PC-3 (cell line): ENCODE measurements at regions not wholly inside any gene's neighbourhood (a gene's known extent, or its start where the extent isn't known, plus 50 kb on each side); places are given as distances from the start of the nearest gene placed in this dataset.

ENCODE experiments used
- ATAC-seq: fragments of 200-7000 bp; cut with Tn5 transposase; 2 replicates; pipeline ENCODE4 v1.9.1; 2020; ENCODE audit warnings: mild to moderate bottlenecking, moderate library complexity
- BruUV-seq: library from RNA; stranded (reverse); fragments of 400-500 nt; replicated peaks from 2 replicates; lab custom pipeline; 2021; lab: Mats Ljungman, UMichigan
- CTCF ChIA-PET: fragments of 300-600 bp; sonication (Branson Sonifier 250); formaldehyde crosslinking; loops from one replicate; lab custom pipeline; 2022; ENCODE audit warnings: antibody characterized with exemption; lab: Charles Lee
- POLR2A ChIA-PET: fragments of 300-600 bp; sonication (Branson Sonifier 250); formaldehyde crosslinking; loops from one replicate; lab custom pipeline; 2022; ENCODE audit warnings: antibody characterized with exemption; ENCODE audit not compliant: unreplicated experiment; lab: Charles Lee
- DNase-seq: peaks from one replicate; pipeline ENCODE4 v3.0.0-alpha.2; 2015
- H2AFZ ChIP-seq: fragments of 300-600 bp; sonication (generic); 2 replicates; pipeline ENCODE4 v1.6.0; 2016; ENCODE audit warnings: antibody characterized with exemption, low read length
- H3F3A ChIP-seq: fragments of 300-600 bp; sonication (generic); one replicate; pipeline ENCODE4 v1.6.0; 2017; ENCODE audit warnings: antibody characterized with exemption, low read length, control low read depth, mild to moderate bottlenecking; ENCODE audit not compliant: unreplicated experiment
- H3K27ac ChIP-seq: fragments of 300-600 bp; sonication (generic); 2 replicates; pipeline ENCODE4 v1.5.1; 2016; ENCODE audit warnings: mild to moderate bottlenecking, low read length
- H3K27me3 ChIP-seq: fragments of 300-600 bp; sonication (generic); 2 replicates; pipeline ENCODE4 v1.6.1; 2016; ENCODE audit warnings: low read length, mixed read lengths
- H3K36me3 ChIP-seq: fragments of 300-600 bp; sonication (generic); 2 replicates; pipeline ENCODE4 v1.6.1; 2016; ENCODE audit warnings: low read depth, mixed run types, low read length, mixed read lengths
- H3K4me1 ChIP-seq: fragments of 300-600 bp; sonication (generic); 2 replicates; pipeline ENCODE4 v1.5.1; 2016; ENCODE audit warnings: low read length; ENCODE audit not compliant: insufficient read depth
- H3K4me2 ChIP-seq: fragments of 300-600 bp; sonication (generic); 2 replicates; pipeline ENCODE4 v1.6.0; 2016; ENCODE audit warnings: low read length
- H3K4me3 ChIP-seq: fragments of 300-600 bp; sonication (generic); 2 replicates; pipeline ENCODE4 v1.5.1; 2016; ENCODE audit warnings: mild to moderate bottlenecking, low read length, mixed read lengths
- H3K79me2 ChIP-seq: fragments of 300-600 bp; sonication (generic); 2 replicates; pipeline ENCODE4 v1.6.1; 2017; ENCODE audit warnings: low read length, mixed read lengths
- H3K9ac ChIP-seq: fragments of 300-600 bp; sonication (generic); 2 replicates; pipeline ENCODE4 v1.6.0; 2016; ENCODE audit warnings: mild to moderate bottlenecking, low read length
- H3K9me2 ChIP-seq: fragments of 300-600 bp; sonication (generic); replicated peaks from 2 replicates; pipeline ENCODE4 v1.6.1; 2016; ENCODE audit warnings: mixed run types, low read length, mixed read lengths
- H3K9me3 ChIP-seq: fragments of 300-600 bp; sonication (generic); 2 replicates; pipeline ENCODE4 v1.6.1; 2016; ENCODE audit warnings: low read length, mixed read lengths
- H4K20me1 ChIP-seq: fragments of 300-600 bp; sonication (generic); 2 replicates; pipeline ENCODE4 v1.6.1; 2016; ENCODE audit warnings: low read length, mixed read lengths
- EZH2 ChIP-seq: fragments of 300-600 bp; sonication (generic); IDR thresholded peaks from one replicate; pipeline ENCODE4 v1.6.1; 2017; ENCODE audit warnings: antibody characterized with exemption, mild to moderate bottlenecking, low read length; ENCODE audit not compliant: unreplicated experiment
- EZH2phosphoT487 ChIP-seq: fragments of 300-600 bp; sonication (generic); IDR thresholded peaks from 2 replicates; pipeline ENCODE4 v1.6.1; 2018; ENCODE audit warnings: mild to moderate bottlenecking, antibody characterized with exemption, low read length, borderline replicate concordance
- intact Hi-C: fragments of 100-400 bp; cut with micrococcal nuclease; formaldehyde crosslinking; loops from 2 replicates; pipeline ENCODE4 v1.9.0; 2023
- TF ChIP-seq, protein P1 (sequence below): fragments of 300-600 bp; sonication (generic); conservative IDR thresholded peaks from 2 replicates; pipeline ENCODE4 v1.5.1; 2017; ENCODE audit warnings: antibody characterized with exemption, low read depth, mild to moderate bottlenecking, low read length

DNA sequence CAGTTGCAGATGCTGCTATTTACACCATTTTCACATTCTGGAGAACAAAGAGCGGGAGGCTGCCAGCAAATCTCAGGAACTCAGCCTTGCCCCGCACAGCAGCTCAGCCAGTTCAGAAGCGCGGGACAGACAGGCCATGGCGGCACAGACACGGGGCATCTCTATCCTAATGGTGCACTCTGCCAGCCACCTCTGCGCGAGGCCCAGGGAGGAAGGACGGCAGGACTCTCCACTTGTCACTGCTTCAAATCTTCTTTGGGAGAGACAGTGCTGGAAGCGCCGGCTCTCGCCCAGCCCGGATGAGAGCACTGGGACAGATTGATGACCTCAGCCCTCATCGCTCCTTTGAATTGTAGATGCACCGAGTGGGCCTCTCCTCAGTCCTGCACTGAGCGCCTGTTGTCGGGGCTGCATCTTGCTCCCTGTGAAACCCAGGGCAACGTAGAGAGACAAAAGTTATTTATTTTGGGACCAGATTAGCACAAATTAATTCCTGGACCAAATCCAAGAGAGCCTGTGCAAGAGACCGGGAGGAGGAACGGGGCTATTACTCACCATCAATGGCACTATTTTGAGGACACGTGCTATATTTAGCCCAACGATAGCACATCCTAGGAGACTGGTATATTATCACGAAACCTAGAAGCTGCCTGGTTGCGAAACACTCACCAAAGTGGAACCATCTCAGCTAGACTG is 211.4 kb upstream of the SMIM21 start:
- ATAC-seq (no peak), DNase-seq (no peak)
- Histone ChIP-seq H3K4me3 (no peak overlapping the region), H3K4me2 (no peak overlapping the region), H2AFZ (no peak overlapping the region), H3K27me3 (peaks cover 57% of the 10 kb centered on the region), H3K9me3 (no peaks in the 10 kb centered on the region), H3K79me2 (no peaks in the 10 kb centered on the region), H3K27ac (no peak overlapping the region), H4K20me1 (no peaks in the 10 kb centered on the region), H3K9ac (no peak overlapping the region), H3K9me2 (no peaks in the 10 kb centered on the region), H3K4me1 (no peaks in the 10 kb centered on the region), H3F3A (no peaks in the 10 kb centered on the region), H3K36me3 (no peaks in the 10 kb centered on the region)
- BruUV-seq: no TSS peak
- intact Hi-C loops: no loop called here
- TF ChIP-seq EZH2phosphoT487 (no peak), EZH2 (no peak)
- TF ChIP-seq, protein P1, sequence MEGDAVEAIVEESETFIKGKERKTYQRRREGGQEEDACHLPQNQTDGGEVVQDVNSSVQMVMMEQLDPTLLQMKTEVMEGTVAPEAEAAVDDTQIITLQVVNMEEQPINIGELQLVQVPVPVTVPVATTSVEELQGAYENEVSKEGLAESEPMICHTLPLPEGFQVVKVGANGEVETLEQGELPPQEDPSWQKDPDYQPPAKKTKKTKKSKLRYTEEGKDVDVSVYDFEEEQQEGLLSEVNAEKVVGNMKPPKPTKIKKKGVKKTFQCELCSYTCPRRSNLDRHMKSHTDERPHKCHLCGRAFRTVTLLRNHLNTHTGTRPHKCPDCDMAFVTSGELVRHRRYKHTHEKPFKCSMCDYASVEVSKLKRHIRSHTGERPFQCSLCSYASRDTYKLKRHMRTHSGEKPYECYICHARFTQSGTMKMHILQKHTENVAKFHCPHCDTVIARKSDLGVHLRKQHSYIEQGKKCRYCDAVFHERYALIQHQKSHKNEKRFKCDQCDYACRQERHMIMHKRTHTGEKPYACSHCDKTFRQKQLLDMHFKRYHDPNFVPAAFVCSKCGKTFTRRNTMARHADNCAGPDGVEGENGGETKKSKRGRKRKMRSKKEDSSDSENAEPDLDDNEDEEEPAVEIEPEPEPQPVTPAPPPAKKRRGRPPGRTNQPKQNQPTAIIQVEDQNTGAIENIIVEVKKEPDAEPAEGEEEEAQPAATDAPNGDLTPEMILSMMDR: no peak
- POLR2A ChIA-PET: no interaction called here
- CTCF ChIA-PET: no interaction called here

- no peaks in the 10 kb centered on the region for H4K20me1 ChIP-seq
- intact Hi-C loops: no loop called here
- no peak overlapping the region for H3K9ac ChIP-seq
- no peak overlapping the region for H2AFZ ChIP-seq
- no peak overlapping the region for H3K4me3 ChIP-seq
- no peak overlapping the region for H3K4me2 ChIP-seq
- peaks cover 57% of the 10 kb centered on the region for H3K27me3 ChIP-seq
- DNase-seq (no peak), ATAC-seq (no peak)
- no peaks in the 10 kb centered on the region for H3K9me2 ChIP-seq
- H3K4me1 ChIP-seq: no peaks in the 10 kb centered on the region
- TF ChIP-seq EZH2phosphoT487: no peak
- TF ChIP-seq, protein P1: no peak
- TF ChIP-seq EZH2: no peak
- no peaks in the 10 kb centered on the region for H3K36me3 ChIP-seq
- H3K27ac ChIP-seq: no peak overlapping the region
- no peaks in the 10 kb centered on the region for H3K9me3 ChIP-seq
- H3K79me2 ChIP-seq: no peaks in the 10 kb centered on the region
- no TSS peak for BruUV-seq
- ChIA-PET CTCF (no interaction called here), POLR2A (no interaction called here)
- H3F3A ChIP-seq: no peaks in the 10 kb centered on the region
Measured at GRCh38 chr18:75638223-75638775, 210.8 kb upstream of the SMIM21 start.

- Histone ChIP-seq H3F3A (no peaks in the 10 kb centered on the region), H3K27me3 (peaks cover 39% of the 10 kb centered on the region), H3K27ac (no peak overlapping the region), H3K9me2 (no peaks in the 10 kb centered on the region), H3K4me1 (no peaks in the 10 kb centered on the region), H3K9me3 (no peaks in the 10 kb centered on the region), H3K9ac (no peak overlapping the region), H3K4me3 (no peak overlapping the region), H2AFZ (no peak overlapping the region), H4K20me1 (no peaks in the 10 kb centered on the region), H3K36me3 (no peaks in the 10 kb centered on the region), H3K4me2 (no peak overlapping the region), H3K79me2 (no peaks in the 10 kb centered on the region)
- intact Hi-C loops: no loop called here
- no peak for TF ChIP-seq EZH2phosphoT487
- TF ChIP-seq, protein P1: no peak
- no peak for TF ChIP-seq EZH2
- ATAC-seq: no peak
- DNase-seq: no peak
- ChIA-PET CTCF (no interaction called here), POLR2A (no interaction called here)
- BruUV-seq: no TSS peak
Measured at GRCh38 chr18:75635096-75635495, 207.6 kb upstream of the SMIM21 start.
